Panc1 (cell line): ENCODE measurements at regions not wholly inside any gene's neighbourhood (a gene's known extent, or its start where the extent isn't known, plus 50 kb on each side); places are given as distances from the start of the nearest gene placed in this dataset.

ENCODE experiments used
- ATAC-seq: fragments of 200-7000 bp; cut with Tn5 transposase; 2 replicates; pipeline ENCODE4 v1.9.1; 2020; ENCODE audit warnings: mild to moderate bottlenecking, moderate library complexity
- BruUV-seq: library from RNA; stranded (reverse); fragments of 400-500 nt; replicated peaks from 2 replicates; lab custom pipeline; 2021; lab: Mats Ljungman, UMichigan
- CTCF ChIA-PET: fragments of 300-600 bp; sonication (Branson Sonifier 250); formaldehyde crosslinking; loops from one replicate; lab custom pipeline; 2022; ENCODE audit warnings: antibody characterized with exemption; lab: Charles Lee
- POLR2A ChIA-PET: fragments of 300-600 bp; sonication (Branson Sonifier 250); formaldehyde crosslinking; loops from one replicate; lab custom pipeline; 2022; ENCODE audit warnings: antibody characterized with exemption; lab: Charles Lee
- DNase-seq: peaks from one replicate; pipeline ENCODE4 v3.0.0-alpha.2; 2010; ENCODE audit warnings: low read depth, low spot score
- H3K27ac ChIP-seq: 2 replicates; pipeline ENCODE4 v1.5.1; 2011; ENCODE audit warnings: mild to moderate bottlenecking, low read length, inconsistent platforms
- H3K27me3 ChIP-seq: fragments of 200-500 bp; sonication (Bioruptor generic); 2 replicates; pipeline ENCODE4 v1.6.0; 2014; ENCODE audit warnings: low read length, inconsistent platforms; ENCODE audit not compliant: control insufficient read depth, insufficient read depth
- H3K36me3 ChIP-seq: fragments of 200-500 bp; sonication (Bioruptor generic); 2 replicates; pipeline ENCODE4 v1.5.1; 2014; ENCODE audit warnings: inconsistent platforms, mild to moderate bottlenecking, low read length, moderate library complexity; ENCODE audit not compliant: control insufficient read depth, insufficient read depth
- H3K4me1 ChIP-seq: 2 replicates; pipeline ENCODE4 v1.5.1; 2011; ENCODE audit warnings: inconsistent platforms, mild to moderate bottlenecking, low read length, moderate library complexity; ENCODE audit not compliant: control insufficient read depth, insufficient read depth
- H3K4me3 ChIP-seq, 2 experiments: 2 replicates each; pipeline ENCODE4 v1.5.1; 2011 to 2012; ENCODE audit warnings: low read depth in 2 of 2, low read length in 2 of 2, mild to moderate bottlenecking in 2 of 2, inconsistent platforms in 1 of 2, moderate library complexity in 1 of 2
- H3K9me3 ChIP-seq: fragments of 200-500 bp; sonication (Bioruptor generic); 2 replicates; pipeline ENCODE4 v1.5.1; 2014; ENCODE audit warnings: low read depth, mild to moderate bottlenecking, inconsistent platforms, low read length, moderate library complexity; ENCODE audit not compliant: control insufficient read depth, insufficient read depth
- CTCF ChIP-seq: fragments of 450-650 bp; IDR thresholded peaks from 2 replicates; pipeline ENCODE4 v1.5.1; 2017; ENCODE audit warnings: mild to moderate bottlenecking
- POLR2AphosphoS5 ChIP-seq: IDR thresholded peaks from 2 replicates; pipeline ENCODE4 v1.6.1; 2012; ENCODE audit warnings: mild to moderate bottlenecking, low read depth, low read length, moderate library complexity
- REST ChIP-seq, 2 experiments: IDR thresholded peaks; 2 replicates each; pipeline ENCODE4 v1.6.1; 2011 to 2012; ENCODE audit warnings: low read depth in 2 of 2, control low read depth in 1 of 2, low read length in 1 of 2, mild to moderate bottlenecking in 1 of 2, moderate library complexity in 1 of 2; ENCODE audit not compliant: insufficient read depth in 1 of 2
- SIN3A ChIP-seq: IDR thresholded peaks from 2 replicates; pipeline ENCODE4 v1.6.1; 2012; ENCODE audit warnings: low read depth, mild to moderate bottlenecking, low read length, moderate library complexity, borderline replicate concordance; ENCODE audit not compliant: insufficient read depth
- TCF7L2 ChIP-seq: IDR thresholded peaks from 2 replicates; pipeline ENCODE4 v1.6.1; 2011; ENCODE audit warnings: mild to moderate bottlenecking, low read depth, low read length, inconsistent platforms
- in situ Hi-C: cut with HindIII; loops from 2 replicates; pipeline ENCODE4 v1.10.0; 2016; ENCODE audit warnings: low sequenced_read_pairs, low pct_unique_long_range_greater_than_20kb
- intact Hi-C: fragments of 100-400 bp; cut with micrococcal nuclease; formaldehyde crosslinking; loops from one replicate; pipeline ENCODE4 v1.10.0; 2022; ENCODE audit not compliant: unreplicated experiment

GRCh38 chr13:81609335-81609734 is 1268.4 kb upstream of the SPRY2 start:
- H3K27ac ChIP-seq = no peak overlapping the region
- ATAC-seq (no peak), DNase-seq (no peak)
- TF ChIP-seq REST (IDR thresholded peaks at IDR 0.05; ENCODE audit: insufficient read depth in 1 of 2, low read depth in 2 of 2, low read length in 1 of 2) (no peak), POLR2AphosphoS5 (no peak), CTCF (no peak), SIN3A (no peak), TCF7L2 (no peak)
- BruUV-seq = no TSS peak
- ChIA-PET CTCF (no interaction called here), POLR2A (no interaction called here)
- intact Hi-C loops = no loop called here
- H3K27me3 ChIP-seq = no peaks in the 10 kb centered on the region
- no peaks in the 10 kb centered on the region for H3K36me3 ChIP-seq
- no peaks in the 10 kb centered on the region for H3K4me1 ChIP-seq
- in situ Hi-C loops = no loop called here
- no peak overlapping the region for H3K4me3 ChIP-seq
- no peaks in the 10 kb centered on the region for H3K9me3 ChIP-seq

- POLR2A ChIA-PET = no interaction called here
- in situ Hi-C loops = no loop called here
- Histone ChIP-seq H3K36me3 (no peaks in the 10 kb centered on the region), H3K4me1 (no peaks in the 10 kb centered on the region), H3K4me3 (no peak overlapping the region), H3K27ac (no peak overlapping the region), H3K27me3 (no peaks in the 10 kb centered on the region), H3K9me3 (no peaks in the 10 kb centered on the region)
- BruUV-seq = no TSS peak
- DNase-seq = no peak
- no peak for ATAC-seq
- no peak for TF ChIP-seq REST (IDR thresholded peaks at IDR 0.05; ENCODE audit: insufficient read depth in 1 of 2, low read depth in 2 of 2, low read length in 1 of 2)
- no peak for TF ChIP-seq POLR2AphosphoS5
- no peak for TF ChIP-seq CTCF
- no peak for TF ChIP-seq TCF7L2
- no peak for TF ChIP-seq SIN3A
- intact Hi-C loops = no loop called here
- CTCF ChIA-PET = no interaction called here
These were observed 1265.1 kb upstream of the SPRY2 start for GRCh38 chr13:81606074-81606473.
